HCT116 (cell line): ENCODE measurements at regions not wholly inside any gene's neighbourhood (a gene's known extent, or its start where the extent isn't known, plus 50 kb on each side); places are given as distances from the start of the nearest gene placed in this dataset.

ENCODE experiments used
- EGR1 ChIP-seq: IDR thresholded peaks from 2 replicates; pipeline ENCODE4 v1.6.1; 2012; ENCODE audit warnings: low read depth
- EZH2phosphoT487 ChIP-seq: fragments of 200-600 bp; IDR thresholded peaks from 2 replicates; pipeline ENCODE4 v1.6.1; 2018; ENCODE audit warnings: antibody characterized with exemption, borderline replicate concordance
- POLR2A ChIP-seq: IDR thresholded peaks from 2 replicates; pipeline ENCODE4 v1.7.0; 2011; ENCODE audit warnings: borderline replicate concordance; ENCODE audit not compliant: insufficient read depth, insufficient read length; ENCODE audit errors: extremely low read depth
- POLR2AphosphoS5 ChIP-seq: IDR thresholded peaks from 2 replicates; pipeline ENCODE4 v1.6.1; 2011; ENCODE audit warnings: mild to moderate bottlenecking, low read depth, low read length, moderate library complexity
- TCF7L2 ChIP-seq: IDR thresholded peaks from 2 replicates; pipeline ENCODE4 v1.7.0; 2011; ENCODE audit warnings: borderline replicate concordance, inconsistent platforms; ENCODE audit not compliant: insufficient read depth, insufficient read length; ENCODE audit errors: extremely low read depth
- TF ChIP-seq, protein P1 (sequence below), 3 experiments: fragments of 200-600 bp in 1 of 3; sonication (generic) in 1 of 3; IDR thresholded peaks in 2 of 3; conservative IDR thresholded peaks in 1 of 3; 2 replicates each; pipeline ENCODE4 v1.5.1; 2012 to 2017; ENCODE audit warnings: low read depth in 2 of 3, low read length in 2 of 3, antibody characterized with exemption in 1 of 3, borderline replicate concordance in 1 of 3, control low read depth in 1 of 3, mild to moderate bottlenecking in 1 of 3, mixed read lengths in 1 of 3, mixed run types in 1 of 3, moderate library complexity in 1 of 3; ENCODE audit not compliant: insufficient read depth in 1 of 3
- TF ChIP-seq, protein P2 (sequence below): IDR thresholded peaks from 2 replicates; pipeline ENCODE4 v1.6.1; 2012
- TF ChIP-seq, protein P3 (sequence below): IDR thresholded peaks from 2 replicates; pipeline ENCODE4 v1.6.1; 2012

DNA sequence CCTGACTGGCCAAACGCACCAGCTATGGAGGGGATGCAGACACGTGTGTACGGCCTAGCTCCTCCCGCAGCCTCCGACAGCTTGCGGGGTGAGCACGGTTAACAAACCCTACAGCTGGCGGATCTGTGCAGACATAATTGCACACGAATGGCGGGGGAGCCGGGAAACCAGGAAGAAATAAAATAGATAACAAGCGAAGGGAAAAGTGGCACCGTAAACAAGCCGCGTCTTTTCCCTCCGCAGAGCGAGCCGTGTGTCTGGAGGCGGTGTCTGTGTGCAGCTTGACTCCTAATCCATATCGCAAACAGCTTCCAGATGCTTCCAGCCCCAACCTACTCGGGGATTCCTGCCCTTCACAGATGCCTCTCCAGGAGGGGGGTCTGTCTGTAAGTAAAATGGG lies 853.1 kb upstream of the SALL3 start:
- TF ChIP-seq EZH2phosphoT487, result no peak
- TF ChIP-seq, protein P1, sequence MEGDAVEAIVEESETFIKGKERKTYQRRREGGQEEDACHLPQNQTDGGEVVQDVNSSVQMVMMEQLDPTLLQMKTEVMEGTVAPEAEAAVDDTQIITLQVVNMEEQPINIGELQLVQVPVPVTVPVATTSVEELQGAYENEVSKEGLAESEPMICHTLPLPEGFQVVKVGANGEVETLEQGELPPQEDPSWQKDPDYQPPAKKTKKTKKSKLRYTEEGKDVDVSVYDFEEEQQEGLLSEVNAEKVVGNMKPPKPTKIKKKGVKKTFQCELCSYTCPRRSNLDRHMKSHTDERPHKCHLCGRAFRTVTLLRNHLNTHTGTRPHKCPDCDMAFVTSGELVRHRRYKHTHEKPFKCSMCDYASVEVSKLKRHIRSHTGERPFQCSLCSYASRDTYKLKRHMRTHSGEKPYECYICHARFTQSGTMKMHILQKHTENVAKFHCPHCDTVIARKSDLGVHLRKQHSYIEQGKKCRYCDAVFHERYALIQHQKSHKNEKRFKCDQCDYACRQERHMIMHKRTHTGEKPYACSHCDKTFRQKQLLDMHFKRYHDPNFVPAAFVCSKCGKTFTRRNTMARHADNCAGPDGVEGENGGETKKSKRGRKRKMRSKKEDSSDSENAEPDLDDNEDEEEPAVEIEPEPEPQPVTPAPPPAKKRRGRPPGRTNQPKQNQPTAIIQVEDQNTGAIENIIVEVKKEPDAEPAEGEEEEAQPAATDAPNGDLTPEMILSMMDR (IDR thresholded peaks at IDR 0.05 in 2 of 3, conservative IDR thresholded peaks at IDR 0.05 in 1 of 3; ENCODE audit: borderline replicate concordance in 1 of 3, insufficient read depth in 1 of 3, low read depth in 2 of 3, low read length in 2 of 3), result no peak
- TF ChIP-seq TCF7L2, result no peak
- TF ChIP-seq, protein P2, sequence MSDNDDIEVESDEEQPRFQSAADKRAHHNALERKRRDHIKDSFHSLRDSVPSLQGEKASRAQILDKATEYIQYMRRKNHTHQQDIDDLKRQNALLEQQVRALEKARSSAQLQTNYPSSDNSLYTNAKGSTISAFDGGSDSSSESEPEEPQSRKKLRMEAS, result no peak
- TF ChIP-seq, protein P3, sequence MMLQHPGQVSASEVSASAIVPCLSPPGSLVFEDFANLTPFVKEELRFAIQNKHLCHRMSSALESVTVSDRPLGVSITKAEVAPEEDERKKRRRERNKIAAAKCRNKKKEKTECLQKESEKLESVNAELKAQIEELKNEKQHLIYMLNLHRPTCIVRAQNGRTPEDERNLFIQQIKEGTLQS, result no peak
- no peak for TF ChIP-seq POLR2AphosphoS5
- TF ChIP-seq EGR1, result no peak
- no peak for TF ChIP-seq POLR2A
